ENCODE measurements at regions not wholly inside any gene's neighbourhood (a gene's known extent, or its start where the extent isn't known, plus 50 kb on each side); places are given as distances from the start of the nearest gene placed in this dataset.

DNA sequence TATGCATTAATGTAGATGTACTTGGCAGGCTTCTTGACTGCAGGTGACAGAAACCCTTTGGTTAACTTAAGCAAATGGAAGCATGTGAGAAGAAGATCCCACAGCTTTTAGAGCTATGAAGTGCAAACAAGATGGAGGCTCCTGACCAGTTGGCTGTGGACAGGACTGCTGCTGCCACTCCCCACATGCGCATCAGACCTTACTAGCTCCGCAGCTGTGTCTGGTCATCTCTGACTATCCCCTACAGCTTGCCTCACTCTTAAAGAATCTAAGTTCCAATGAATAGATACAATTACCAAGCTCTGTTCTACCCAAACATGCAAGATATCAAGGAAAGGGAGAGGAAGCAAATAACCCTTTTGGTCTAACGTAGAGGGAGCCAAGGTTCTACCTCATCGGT lies 587.6 kb downstream of the DSC3 start:
- no peak for FAIRE-seq
- WGBS (ENCODE audit: low lambda C conversion rate) = 33% methylated on average over 4 of the region's 4 CpGs
- no peaks in the 10 kb centered on the region for H3K79me2 ChIP-seq (ENCODE audit: insufficient read depth, low read length)
- POLR2A ChIA-PET = no interaction called here
- TF ChIP-seq ZNF605 (CRISPR knock-in tag; IDR thresholded peaks at IDR 0.05) = no peak
- TF ChIP-seq ZNF513 (CRISPR knock-in tag; conservative IDR thresholded peaks at IDR 0.05) = no peak
- TF ChIP-seq GATAD2A (CRISPR knock-in tag; IDR thresholded peaks at IDR 0.05) = no peak
- no peak for TF ChIP-seq GFI1 (CRISPR knock-in tag; IDR thresholded peaks at IDR 0.05; ENCODE audit: borderline replicate concordance)
- TF ChIP-seq TFAP4 (IDR thresholded peaks at IDR 0.05; ENCODE audit: borderline replicate concordance, low read depth) = no peak
- no peak for TF ChIP-seq IRF9 (CRISPR knock-in tag; IDR thresholded peaks at IDR 0.05; ENCODE audit: borderline replicate concordance)
- no peak for TF ChIP-seq ZNF724P (CRISPR knock-in tag; IDR thresholded peaks at IDR 0.05; ENCODE audit: borderline replicate concordance)
- no peak for TF ChIP-seq ZNF83 (CRISPR knock-in tag; IDR thresholded peaks at IDR 0.05; ENCODE audit: borderline replicate concordance)
- TF ChIP-seq, protein P1, sequence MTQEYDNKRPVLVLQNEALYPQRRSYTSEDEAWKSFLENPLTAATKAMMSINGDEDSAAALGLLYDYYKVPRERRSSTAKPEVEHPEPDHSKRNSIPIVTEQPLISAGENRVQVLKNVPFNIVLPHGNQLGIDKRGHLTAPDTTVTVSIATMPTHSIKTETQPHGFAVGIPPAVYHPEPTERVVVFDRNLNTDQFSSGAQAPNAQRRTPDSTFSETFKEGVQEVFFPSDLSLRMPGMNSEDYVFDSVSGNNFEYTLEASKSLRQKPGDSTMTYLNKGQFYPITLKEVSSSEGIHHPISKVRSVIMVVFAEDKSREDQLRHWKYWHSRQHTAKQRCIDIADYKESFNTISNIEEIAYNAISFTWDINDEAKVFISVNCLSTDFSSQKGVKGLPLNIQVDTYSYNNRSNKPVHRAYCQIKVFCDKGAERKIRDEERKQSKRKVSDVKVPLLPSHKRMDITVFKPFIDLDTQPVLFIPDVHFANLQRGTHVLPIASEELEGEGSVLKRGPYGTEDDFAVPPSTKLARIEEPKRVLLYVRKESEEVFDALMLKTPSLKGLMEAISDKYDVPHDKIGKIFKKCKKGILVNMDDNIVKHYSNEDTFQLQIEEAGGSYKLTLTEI (CRISPR knock-in tag; conservative IDR thresholded peaks at IDR 0.05) = no peak
- H2AFZ ChIP-seq (ENCODE audit: low read length) = no peak overlapping the region
- DNase-seq (ENCODE audit: low spot score) = no peak
- in situ Hi-C loops (cut with HindIII; ENCODE audit: extremely low pct_ligation_motif_present, low pct_unique_long_range_greater_than_20kb) = no loop called here
- CTCF ChIA-PET (ENCODE audit: low intra/inter-chr PET ratio, low total read pairs) = no interaction called here
- no peaks in the 10 kb centered on the region for H3K36me3 ChIP-seq (replicated peaks in 1 of 2; ENCODE audit: control insufficient read depth in 1 of 2, insufficient read depth in 2 of 2, low read length in 2 of 2)
- no peak for ATAC-seq
- no peaks in the 10 kb centered on the region for H3K9me3 ChIP-seq (ENCODE audit: low read length)
- H3K4me3 ChIP-seq (replicated peaks in 1 of 3; ENCODE audit: insufficient read depth in 1 of 3, low read depth in 2 of 3, low read length in 3 of 3) = no peak overlapping the region
- no peaks in the 10 kb centered on the region for H3K27me3 ChIP-seq (ENCODE audit: control insufficient read depth in 1 of 2, insufficient read depth in 2 of 2, low read length in 2 of 2)
- H4K20me1 ChIP-seq (ENCODE audit: insufficient read depth, low read length) = no peaks in the 10 kb centered on the region
- H3K27ac ChIP-seq (ENCODE audit: extremely low read length, insufficient read depth, low read length) = no peak overlapping the region
- H3K9ac ChIP-seq (ENCODE audit: insufficient read depth, low read depth, low read length) = no peak overlapping the region
- H3K4me1 ChIP-seq (ENCODE audit: insufficient read depth, low read length) = no peaks in the 10 kb centered on the region
- BruUV-seq (replicated peaks) = no TSS peak
- intact Hi-C loops (cut with micrococcal nuclease; ENCODE audit: unreplicated experiment) = no loop called here
- H3K4me2 ChIP-seq (ENCODE audit: low read depth, low read length) = no peak overlapping the region
